NCI-H748 (cell line): ENCODE measurements at regions not wholly inside any gene's neighbourhood (a gene's known extent, or its start where the extent isn't known, plus 50 kb on each side); places are given as distances from the start of the nearest gene placed in this dataset.

Experiments
- DNase-seq: peaks from one replicate; lab custom pipeline; 2025; ENCODE audit not compliant: unreplicated experiment; lab: John Stamatoyannopoulos, UW

- DNase-seq, result no peak
Observed at GRCh38 chr5:125153231-125153630, 406.8 kb upstream of the ZNF608 start.

GRCh38 chr5:125154301-125155110 lies 408.1 kb upstream of the ZNF608 start:
- no peak for DNase-seq

GRCh38 chr5:125160787-125161502 lies 414.5 kb upstream of the ZNF608 start:
- DNase-seq, result no peak

- DNase-seq, result no peak
Observed at GRCh38 chr5:125162714-125163113, 416.3 kb upstream of the ZNF608 start.

GRCh38 chr5:125169396-125169795 lies 423.0 kb upstream of the ZNF608 start:
- DNase-seq, result no peak

GRCh38 chr5:125171641-125172040 lies 425.2 kb upstream of the ZNF608 start:
- no peak for DNase-seq

GRCh38 chr5:125175348-125176004 lies 429.0 kb upstream of the ZNF608 start:
- DNase-seq, result peak; percentile 16

GRCh38 chr5:125176005-125176390 lies 429.6 kb upstream of the ZNF608 start:
- peak; percentile 95 for DNase-seq

GRCh38 chr5:125177340-125177739 lies 430.9 kb upstream of the ZNF608 start:
- no peak for DNase-seq

GRCh38 chr5:125179612-125180011 lies 433.2 kb upstream of the ZNF608 start:
- no peak for DNase-seq

GRCh38 chr5:125180231-125180829 lies 433.9 kb upstream of the ZNF608 start:
- DNase-seq, result no peak

GRCh38 chr5:125181159-125181558 lies 434.7 kb upstream of the ZNF608 start:
- DNase-seq, result no peak

- DNase-seq, result no peak
Observed at GRCh38 chr5:125181955-125182354, 435.5 kb upstream of the ZNF608 start.

- no peak for DNase-seq
Observed at GRCh38 chr5:125185740-125186139, 439.3 kb upstream of the ZNF608 start.

- no peak for DNase-seq
Observed at GRCh38 chr5:125186911-125187375, 440.5 kb upstream of the ZNF608 start.

GRCh38 chr5:125189531-125189941 lies 443.1 kb upstream of the ZNF608 start:
- no peak for DNase-seq

GRCh38 chr5:125190232-125191087 lies 444.0 kb upstream of the ZNF608 start:
- peak; percentile 48 for DNase-seq

- DNase-seq, result no peak
Observed at GRCh38 chr5:125194883-125195282, 448.4 kb upstream of the ZNF608 start.

GRCh38 chr5:125196481-125197111 lies 450.2 kb upstream of the ZNF608 start:
- DNase-seq, result peak; percentile 74

- no peak for DNase-seq
Observed at GRCh38 chr5:125197321-125197720, 450.9 kb upstream of the ZNF608 start.
